MCF 10A (cell line): ENCODE measurements at regions not wholly inside any gene's neighbourhood (a gene's known extent, or its start where the extent isn't known, plus 50 kb on each side); places are given as distances from the start of the nearest gene placed in this dataset.

ENCODE experiments used
- BruUV-seq: library from RNA; stranded (reverse); fragments of 400-500 nt; replicated peaks from 2 replicates; lab custom pipeline; 2021; lab: Mats Ljungman, UMichigan
- CTCF ChIA-PET: fragments of 300-600 bp; sonication (Branson Sonifier 250); formaldehyde crosslinking; extraction: SDS; loops from one replicate; lab custom pipeline; 2021; ENCODE audit warnings: antibody characterized with exemption, inconsistent platforms; lab: Yijun Ruan, JAX
- POLR2A ChIA-PET: fragments of 300-600, 350-650 bp; sonication (Branson Sonifier 250); formaldehyde crosslinking; extraction: SDS; loops from one replicate; lab custom pipeline; 2020; ENCODE audit warnings: antibody characterized with exemption, inconsistent platforms; lab: Yijun Ruan, JAX
- DNase-seq: peaks from one replicate; pipeline ENCODE4 v3.0.0-alpha.2; 2018; ENCODE audit not compliant: unreplicated experiment
- H3K27ac Mint-ChIP-seq: one replicate; pipeline ENCODE4 v1.8.0; 2022; ENCODE audit warnings: mild to moderate bottlenecking, low read depth, mixed read lengths; ENCODE audit not compliant: unreplicated experiment
- H3K27me3 Mint-ChIP-seq: one replicate; pipeline ENCODE4 v1.8.0; 2022; ENCODE audit warnings: mixed read lengths; ENCODE audit not compliant: insufficient read depth, unreplicated experiment
- H3K36me3 Mint-ChIP-seq: one replicate; pipeline ENCODE4 v1.8.0; 2022; ENCODE audit warnings: mild to moderate bottlenecking, moderate library complexity, mixed read lengths; ENCODE audit not compliant: insufficient read depth, unreplicated experiment
- H3K4me1 Mint-ChIP-seq: one replicate; pipeline ENCODE4 v1.8.0; 2022; ENCODE audit warnings: mixed read lengths; ENCODE audit not compliant: insufficient read depth, unreplicated experiment
- H3K4me3 Mint-ChIP-seq: one replicate; pipeline ENCODE4 v1.8.0; 2022; ENCODE audit warnings: mild to moderate bottlenecking, moderate library complexity, mixed read lengths; ENCODE audit not compliant: unreplicated experiment
- H3K9me3 Mint-ChIP-seq: one replicate; pipeline ENCODE4 v1.8.0; 2022; ENCODE audit warnings: mixed read lengths; ENCODE audit not compliant: unreplicated experiment
- CTCF ChIP-seq: fragments of 200-600 bp; IDR thresholded peaks from one replicate; pipeline ENCODE4 v1.8.0; 2022; ENCODE audit warnings: antibody characterized with exemption, mild to moderate bottlenecking; ENCODE audit not compliant: unreplicated experiment
- intact Hi-C: fragments of 100-400 bp; cut with micrococcal nuclease; formaldehyde crosslinking; loops from 2 replicates; pipeline ENCODE4 v1.14.1; 2022

DNA sequence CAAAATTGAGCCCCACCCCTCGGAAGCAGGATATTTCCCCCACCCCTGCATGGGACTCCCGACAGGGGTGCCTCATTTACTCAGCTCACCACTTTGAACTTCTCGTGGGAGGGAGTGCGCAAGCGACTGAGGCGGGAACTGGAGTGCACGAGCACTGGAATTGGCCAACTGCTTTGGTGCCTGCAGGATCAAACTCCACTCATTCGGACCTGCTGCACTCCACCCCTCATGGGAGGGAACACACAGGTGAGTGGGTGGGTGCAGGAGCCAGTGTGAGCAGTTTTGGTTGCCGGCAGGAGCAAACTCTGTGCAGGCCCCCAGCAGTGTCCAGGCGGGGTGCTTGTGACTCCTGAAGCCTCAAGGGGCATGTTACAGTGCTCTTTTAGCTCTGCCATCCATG is 301.2 kb downstream of the TUSC1 start:
- no TSS peak for BruUV-seq
- CTCF ChIA-PET: no interaction called here
- POLR2A ChIA-PET: interaction anchor here (0.7 kb wide), 1 partner anchor 750 kb away, joined by 3 read pairs; no protein-coding TSS in a partner anchor
- Mint-ChIP-seq H3K4me3 (no peak overlapping the region), H3K9me3 (peaks cover 7% of the 10 kb centered on the region), H3K36me3 (no peaks in the 10 kb centered on the region), H3K27ac (no peak overlapping the region), H3K4me1 (no peaks in the 10 kb centered on the region), H3K27me3 (no peaks in the 10 kb centered on the region)
- intact Hi-C loops: no loop called here
- TF ChIP-seq CTCF: no peak
- no peak for DNase-seq

DNA sequence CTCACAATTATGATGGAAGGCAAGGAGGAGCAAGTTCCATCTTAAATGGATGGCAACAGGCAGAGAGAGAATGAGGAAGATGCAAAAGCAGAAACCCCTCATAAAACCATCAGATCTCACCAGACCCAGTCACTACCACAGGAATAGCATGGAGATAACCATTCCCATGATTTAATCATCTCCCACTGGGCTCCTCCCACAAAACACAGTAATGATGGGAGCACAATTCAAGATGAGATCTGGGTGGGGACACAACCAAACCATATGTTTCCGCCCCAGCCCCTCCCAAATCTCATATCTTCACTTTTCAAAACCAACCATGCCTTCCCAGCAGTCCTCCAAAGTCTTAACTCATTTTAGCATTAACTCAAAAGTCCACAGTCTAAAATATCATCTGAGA is 304.0 kb downstream of the TUSC1 start:
- no peaks in the 10 kb centered on the region for H3K27me3 Mint-ChIP-seq
- H3K4me3 Mint-ChIP-seq: no peak overlapping the region
- H3K36me3 Mint-ChIP-seq: no peaks in the 10 kb centered on the region
- DNase-seq: no peak
- BruUV-seq: no TSS peak
- intact Hi-C loops: no loop called here
- no peak overlapping the region for H3K27ac Mint-ChIP-seq
- no peaks in the 10 kb centered on the region for H3K4me1 Mint-ChIP-seq
- POLR2A ChIA-PET: no interaction called here
- TF ChIP-seq CTCF: no peak
- peaks cover 15% of the 10 kb centered on the region for H3K9me3 Mint-ChIP-seq
- CTCF ChIA-PET: interaction anchor here (0.6 to 0.7 kb wide), 2 partner anchors 19 to 1297 kb away, joined by 3 read pairs; no protein-coding TSS in a partner anchor

- BruUV-seq: no TSS peak
- Mint-ChIP-seq H3K4me1 (no peaks in the 10 kb centered on the region), H3K9me3 (peaks cover 7% of the 10 kb centered on the region), H3K27me3 (no peaks in the 10 kb centered on the region), H3K27ac (no peak overlapping the region), H3K4me3 (no peak overlapping the region), H3K36me3 (no peaks in the 10 kb centered on the region)
- intact Hi-C loops: no loop called here
- DNase-seq: no peak
- TF ChIP-seq CTCF: no peak
- ChIA-PET POLR2A (no interaction called here), CTCF (no interaction called here)
These were observed 311.3 kb downstream of the TUSC1 start for GRCh38 chr9:25366906-25367305.

- Mint-ChIP-seq H3K27me3 (no peaks in the 10 kb centered on the region), H3K27ac (no peak overlapping the region), H3K4me1 (no peaks in the 10 kb centered on the region), H3K4me3 (no peak overlapping the region), H3K36me3 (no peaks in the 10 kb centered on the region), H3K9me3 (peaks cover 8% of the 10 kb centered on the region)
- BruUV-seq: no TSS peak
- intact Hi-C loops: no loop called here
- POLR2A ChIA-PET: no interaction called here
- DNase-seq: no peak
- CTCF ChIA-PET: no interaction called here
- no peak for TF ChIP-seq CTCF
These were observed 324.5 kb downstream of the TUSC1 start for GRCh38 chr9:25353783-25354182.
